GM18951 (cell line): ENCODE measurements at regions not wholly inside any gene's neighbourhood (a gene's known extent, or its start where the extent isn't known, plus 50 kb on each side); places are given as distances from the start of the nearest gene placed in this dataset.
"Not testable (repeated sequence)": the region's sequence is repeated elsewhere in the genome, so short reads cannot be mapped to it uniquely, and the experiment has no call there.

Experiments
- POLR2A ChIP-seq: IDR thresholded peaks from 4 replicates; pipeline ENCODE4 v1.6.1; 2011; ENCODE audit warnings: mild to moderate bottlenecking; ENCODE audit not compliant: insufficient read length, insufficient read depth; ENCODE audit errors: extremely low read depth
- in situ Hi-C: fragments of 300-500 bp; cut with MboI; formaldehyde crosslinking; loops from one replicate; pipeline ENCODE4 v1.12.0; 2022; ENCODE audit warnings: low sequenced_read_pairs, mixed read lengths, inconsistent platforms; ENCODE audit not compliant: unreplicated experiment

GRCh38 chr3:67941433-67942030 lies 287.1 kb upstream of the SUCLG2 start:
- in situ Hi-C loops, result no loop called here
- TF ChIP-seq POLR2A, result no peak

GRCh38 chr3:67940210-67940952 lies 286.0 kb upstream of the SUCLG2 start:
- in situ Hi-C loops, result no loop called here
- TF ChIP-seq POLR2A, result no peak

GRCh38 chr3:67937498-67938118 lies 283.2 kb upstream of the SUCLG2 start:
- no peak for TF ChIP-seq POLR2A
- in situ Hi-C loops, result no loop called here

GRCh38 chr3:67930394-67930793 lies 276.0 kb upstream of the SUCLG2 start:
- in situ Hi-C loops, result not testable (repeated sequence)

DNA sequence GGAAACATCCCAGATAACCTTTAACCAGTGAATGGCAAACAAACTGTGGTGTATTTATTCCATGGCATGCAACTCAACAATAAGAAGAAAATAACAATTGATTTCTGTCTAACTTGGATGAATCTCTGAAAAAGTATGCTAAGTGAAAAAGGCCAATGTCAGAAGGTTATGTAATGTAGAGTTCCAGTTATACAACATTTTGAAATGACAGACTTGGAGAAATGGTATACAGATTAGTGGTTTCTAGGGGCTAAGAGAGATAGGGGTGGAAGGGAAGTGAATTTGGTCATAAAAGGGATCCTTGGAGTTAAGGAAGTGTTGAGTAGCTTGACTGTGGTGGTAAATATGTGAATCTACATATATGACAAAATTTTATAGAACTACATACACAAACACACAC lies 269.4 kb upstream of the SUCLG2 start:
- TF ChIP-seq POLR2A, result no peak
- in situ Hi-C loops, result no loop called here

GRCh38 chr3:67920969-67921368 lies 266.6 kb upstream of the SUCLG2 start:
- no peak for TF ChIP-seq POLR2A
- in situ Hi-C loops, result no loop called here

- in situ Hi-C loops, result no loop called here
- no peak for TF ChIP-seq POLR2A
Measured at GRCh38 chr3:67920311-67920710, 265.9 kb upstream of the SUCLG2 start.

DNA sequence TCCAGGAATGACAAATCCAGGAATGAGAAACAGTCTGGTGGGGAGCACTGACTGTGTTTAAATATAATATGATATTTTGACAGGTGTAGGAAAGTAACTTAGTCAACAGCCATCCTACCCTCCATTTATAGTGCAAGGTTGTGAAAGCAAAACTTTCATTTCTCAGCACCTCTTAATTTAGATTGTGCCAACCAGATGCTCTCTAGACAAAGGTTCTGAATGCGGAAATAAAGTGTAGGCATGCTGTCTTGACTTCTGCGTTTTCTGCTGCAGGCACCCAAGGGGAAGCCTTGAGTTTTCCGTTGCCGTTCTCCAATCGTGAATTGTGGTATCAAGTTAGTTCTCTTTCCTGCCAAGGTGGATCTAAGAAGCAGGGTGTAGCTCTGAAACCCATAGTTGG lies 261.9 kb upstream of the SUCLG2 start:
- no peak for TF ChIP-seq POLR2A
- in situ Hi-C loops, result no loop called here

DNA sequence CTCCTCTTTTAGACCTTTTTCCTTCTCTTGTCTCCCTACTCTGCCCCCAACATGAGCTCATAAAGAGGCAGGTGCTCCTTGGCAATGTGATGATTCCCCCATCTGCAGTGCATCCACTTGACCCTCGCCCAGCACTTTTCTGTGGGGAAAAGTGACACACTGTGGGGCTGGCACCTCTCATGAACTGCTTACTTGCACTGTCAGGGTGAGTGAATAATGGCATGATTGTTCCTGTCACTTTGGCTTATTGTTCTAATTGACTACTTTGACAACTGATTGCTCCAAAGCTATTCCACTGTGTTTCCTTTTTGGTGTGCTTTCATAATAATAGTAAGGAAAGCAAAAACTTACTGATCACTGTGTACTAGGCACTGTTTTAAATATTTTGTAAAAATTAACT lies 253.3 kb upstream of the SUCLG2 start:
- no peak for TF ChIP-seq POLR2A
- in situ Hi-C loops, result no loop called here

GRCh38 chr3:67906261-67906660 lies 251.8 kb upstream of the SUCLG2 start:
- in situ Hi-C loops, result no loop called here
- TF ChIP-seq POLR2A, result no peak

DNA sequence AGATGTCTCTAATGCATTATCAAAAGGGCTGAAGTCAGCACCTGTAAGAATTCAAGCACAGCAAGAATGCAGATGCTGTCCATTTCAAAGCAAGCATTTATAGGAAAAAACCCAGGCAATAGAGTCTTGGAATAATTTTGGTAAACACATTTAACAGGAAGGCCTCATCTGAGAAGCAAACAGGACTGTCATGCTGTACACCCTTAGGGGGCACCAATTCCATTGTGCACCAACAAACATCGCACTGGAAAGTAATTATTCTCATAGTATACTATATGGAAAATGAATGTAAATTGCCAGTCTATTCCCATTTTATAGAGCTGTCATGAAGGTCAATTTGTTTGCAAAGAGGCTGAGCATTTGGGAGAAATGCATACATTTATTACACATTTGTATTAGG lies 247.3 kb upstream of the SUCLG2 start:
- TF ChIP-seq POLR2A, result no peak
- in situ Hi-C loops, result no loop called here

- in situ Hi-C loops, result no loop called here
- no peak for TF ChIP-seq POLR2A
Measured at GRCh38 chr3:67898916-67899315, 244.5 kb upstream of the SUCLG2 start.

DNA sequence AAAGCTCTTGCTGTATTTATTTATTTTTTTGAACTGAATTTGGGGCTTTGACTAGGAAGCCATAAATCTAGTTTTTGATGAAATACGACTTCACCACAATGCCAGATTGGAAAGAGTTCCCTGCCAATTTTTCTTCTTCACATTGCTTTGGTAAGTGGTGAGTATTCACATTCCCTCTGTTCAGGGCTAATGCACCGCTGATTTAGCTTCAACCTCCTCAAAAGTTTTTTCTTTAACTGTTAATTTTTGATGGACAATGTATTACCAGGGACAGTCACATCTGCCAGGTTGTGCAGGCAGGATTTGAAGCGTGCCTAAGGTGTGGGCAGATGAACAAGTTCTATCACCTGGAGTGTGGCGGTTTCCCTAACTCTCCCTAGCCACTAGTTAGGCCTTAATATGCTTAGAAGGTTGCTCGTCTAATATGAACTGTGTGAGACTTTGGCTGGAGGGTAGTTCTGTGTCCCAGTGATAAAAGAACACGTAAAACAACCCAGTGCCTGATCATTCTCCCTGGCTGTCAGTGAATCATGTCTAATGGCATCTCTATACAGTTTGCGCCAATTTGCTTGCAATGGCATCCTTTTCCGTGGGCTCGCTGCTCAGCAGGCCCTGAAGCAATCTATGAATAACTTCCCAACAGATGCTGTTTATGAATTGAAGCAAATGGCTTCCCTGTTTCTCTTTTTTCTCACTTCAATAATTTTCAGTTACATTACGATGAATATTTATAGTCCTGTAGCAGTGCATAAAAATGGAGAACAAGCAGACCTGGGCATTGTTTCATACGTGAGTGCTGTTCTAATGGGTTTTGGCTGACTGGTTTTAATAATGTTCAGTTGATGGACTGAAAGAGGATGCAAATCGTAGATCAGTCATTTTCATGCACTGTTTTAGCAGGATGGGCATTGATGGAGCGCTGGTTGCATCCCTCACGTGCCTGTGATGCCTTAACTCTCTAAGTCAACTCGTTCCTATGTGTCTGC lies 243.2 kb upstream of the SUCLG2 start:
- TF ChIP-seq POLR2A, result no peak
- in situ Hi-C loops, result no loop called here

DNA sequence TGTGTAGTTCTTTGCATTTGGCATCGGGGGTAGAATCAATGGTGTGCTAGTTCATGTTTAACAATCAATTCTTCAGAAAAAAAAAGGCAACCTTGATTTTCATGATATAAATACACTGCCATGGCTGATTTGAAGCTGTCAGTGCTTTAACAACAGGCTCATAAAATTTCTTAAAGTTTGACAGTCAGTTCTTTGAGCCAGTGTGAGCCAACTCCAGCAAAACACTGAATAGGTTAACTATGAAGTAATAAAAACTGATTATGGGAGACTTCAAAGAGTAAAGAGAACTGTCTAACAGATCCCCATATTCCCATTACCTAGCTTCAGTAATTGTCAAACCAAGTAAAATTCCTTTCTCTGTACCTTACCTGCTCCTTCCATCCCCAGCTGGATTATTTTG lies 241.7 kb upstream of the SUCLG2 start:
- in situ Hi-C loops, result no loop called here
- no peak for TF ChIP-seq POLR2A
